HEK293T (cell line): ENCODE measurements at regions not wholly inside any gene's neighbourhood (a gene's known extent, or its start where the extent isn't known, plus 50 kb on each side); places are given as distances from the start of the nearest gene placed in this dataset.

Experiments used
- CTCF ChIA-PET: fragments of 350-600 bp; formaldehyde crosslinking; extraction: SDS; loops from one replicate; lab custom pipeline; 2021; ENCODE audit warnings: antibody characterized with exemption, inconsistent platforms; lab: Yijun Ruan, JAX
- POLR2A ChIA-PET: fragments of 350-600 bp; formaldehyde crosslinking; extraction: SDS; loops from one replicate; lab custom pipeline; 2020; ENCODE audit warnings: antibody characterized with exemption, inconsistent platforms; lab: Yijun Ruan, JAX
- DNase-seq: peaks from one replicate; pipeline ENCODE4 v3.0.0; 2012; ENCODE audit warnings: mixed read lengths; ENCODE audit errors: extremely low spot score
- ARNT ChIP-seq: fragments of 450-650 bp; IDR thresholded peaks from 2 replicates; pipeline ENCODE4 v1.6.1; 2017; ENCODE audit warnings: mild to moderate bottlenecking
- BHLHE40 ChIP-seq: fragments of 450-650 bp; IDR thresholded peaks from 2 replicates; pipeline ENCODE4 v1.6.1; 2016; ENCODE audit warnings: mild to moderate bottlenecking, moderate library complexity, borderline replicate concordance
- CTBP1 ChIP-seq: fragments of 450-650 bp; IDR thresholded peaks from 2 replicates; pipeline ENCODE4 v1.6.1; 2016; ENCODE audit warnings: borderline replicate concordance
- ELF4 ChIP-seq: fragments of 450-650 bp; IDR thresholded peaks from 2 replicates; pipeline ENCODE4 v1.6.1; 2017; ENCODE audit warnings: antibody characterized with exemption
- FOXA1 ChIP-seq: fragments of 450-650 bp; IDR thresholded peaks from 2 replicates; pipeline ENCODE4 v1.6.1; 2016; ENCODE audit warnings: mild to moderate bottlenecking
- FOXK2 ChIP-seq: fragments of 450-650 bp; IDR thresholded peaks from 2 replicates; pipeline ENCODE4 v1.6.1; 2016; ENCODE audit warnings: mild to moderate bottlenecking
- FOXM1 ChIP-seq: fragments of 450-650 bp; IDR thresholded peaks from 2 replicates; pipeline ENCODE4 v1.6.1; 2017; ENCODE audit warnings: mild to moderate bottlenecking, borderline replicate concordance
- HDGF ChIP-seq: fragments of 450-650 bp; IDR thresholded peaks from 2 replicates; pipeline ENCODE4 v1.6.1; 2017; ENCODE audit warnings: antibody characterized with exemption, borderline replicate concordance
- L3MBTL2 ChIP-seq: fragments of 450-650 bp; conservative IDR thresholded peaks from 2 replicates; pipeline ENCODE4 v1.6.1; 2016; ENCODE audit warnings: mild to moderate bottlenecking
- LEF1 ChIP-seq: fragments of 450-650 bp; IDR thresholded peaks from 2 replicates; pipeline ENCODE4 v1.6.1; 2017; ENCODE audit warnings: mild to moderate bottlenecking, borderline replicate concordance
- NFRKB ChIP-seq: fragments of 450-650 bp; IDR thresholded peaks from 2 replicates; pipeline ENCODE4 v1.6.1; 2016; ENCODE audit warnings: mild to moderate bottlenecking, moderate library complexity
- PKNOX1 ChIP-seq: fragments of 450-650 bp; IDR thresholded peaks from 2 replicates; pipeline ENCODE4 v1.6.1; 2016
- SP1 ChIP-seq: fragments of 450-650 bp; IDR thresholded peaks from 2 replicates; pipeline ENCODE4 v1.6.1; 2017
- SUZ12 ChIP-seq: fragments of 450-650 bp; IDR thresholded peaks from 2 replicates; pipeline ENCODE4 v1.6.1; 2016; ENCODE audit warnings: mild to moderate bottlenecking
- TARDBP ChIP-seq: fragments of 450-650 bp; IDR thresholded peaks from 2 replicates; pipeline ENCODE4 v1.6.1; 2016
- ZNF384 ChIP-seq: fragments of 450-650 bp; IDR thresholded peaks from 2 replicates; pipeline ENCODE4 v1.6.1; 2016

- TF ChIP-seq ZNF384: no peak
- DNase-seq: no peak
- ChIA-PET CTCF (no interaction called here), POLR2A (no interaction called here)
Measured at GRCh38 chr10:4470231-4470835, 355.7 kb upstream of the AKR1E2 start.

- DNase-seq: no peak
- CTCF ChIA-PET: no interaction called here
- TF ChIP-seq TARDBP (no peak), HDGF (no peak), ARNT (no peak), FOXM1 (no peak), SP1 (no peak), CTBP1 (no peak), NFRKB (no peak), FOXK2 (no peak), L3MBTL2 (no peak), SUZ12 (no peak), ELF4 (no peak), LEF1 (no peak), ZNF384 (no peak), FOXA1 (no peak)
- POLR2A ChIA-PET: no interaction called here
Measured at GRCh38 chr10:4467481-4467880, 358.5 kb upstream of the AKR1E2 start.

- ChIA-PET POLR2A (no interaction called here), CTCF (no interaction called here)
- DNase-seq: no peak
- TF ChIP-seq ELF4: no peak
- no peak for TF ChIP-seq BHLHE40
- TF ChIP-seq TARDBP: no peak
- no peak for TF ChIP-seq L3MBTL2
- no peak for TF ChIP-seq ZNF384
- TF ChIP-seq HDGF: no peak
Measured at GRCh38 chr10:4460267-4460666, 365.7 kb upstream of the AKR1E2 start.

GRCh38 chr10:4459531-4459930, 366.5 kb upstream of the AKR1E2 start:
- DNase-seq: no peak
- POLR2A ChIA-PET: no interaction called here
- TF ChIP-seq FOXA1 (no peak), L3MBTL2 (no peak), PKNOX1 (no peak), ELF4 (no peak)
- CTCF ChIA-PET: no interaction called here

GRCh38 chr10:4457597-4457996, 368.4 kb upstream of the AKR1E2 start:
- no peak for DNase-seq
- POLR2A ChIA-PET: no interaction called here
- no peak for TF ChIP-seq CTBP1
- TF ChIP-seq ARNT: no peak
- no peak for TF ChIP-seq LEF1
- TF ChIP-seq HDGF: no peak
- TF ChIP-seq FOXA1: no peak
- no peak for TF ChIP-seq FOXK2
- TF ChIP-seq NFRKB: no peak
- TF ChIP-seq ELF4: no peak
- TF ChIP-seq ZNF384: no peak
- no peak for TF ChIP-seq L3MBTL2
- no peak for TF ChIP-seq FOXM1
- no peak for TF ChIP-seq PKNOX1
- TF ChIP-seq BHLHE40: no peak
- TF ChIP-seq TARDBP: no peak
- TF ChIP-seq SP1: no peak
- CTCF ChIA-PET: interaction anchor here (0.7 kb wide), 1 partner anchor 313 kb away, joined by 3 read pairs; no protein-coding TSS in a partner anchor

GRCh38 chr10:4456776-4457175, 369.2 kb upstream of the AKR1E2 start:
- POLR2A ChIA-PET: no interaction called here
- TF ChIP-seq ZNF384 (no peak), SUZ12 (no peak), CTBP1 (no peak), FOXA1 (no peak)
- CTCF ChIA-PET: interaction anchor here (0.9 kb wide), 1 partner anchor 405 kb away, joined by 3 read pairs; no protein-coding TSS in a partner anchor
- DNase-seq: no peak

GRCh38 chr10:4456279-4456678, 369.7 kb upstream of the AKR1E2 start:
- TF ChIP-seq FOXM1 (no peak), PKNOX1 (no peak), SUZ12 (no peak), SP1 (no peak), BHLHE40 (no peak), CTBP1 (no peak), L3MBTL2 (no peak), TARDBP (no peak), ELF4 (no peak), NFRKB (no peak), FOXA1 (no peak), FOXK2 (no peak), ZNF384 (no peak), ARNT (no peak)
- CTCF ChIA-PET: interaction anchor here (0.9 kb wide), 1 partner anchor 404 kb away, joined by 3 read pairs; no protein-coding TSS in a partner anchor
- no peak for DNase-seq
- POLR2A ChIA-PET: no interaction called here
